ENCODE measurements at regions not wholly inside any gene's neighbourhood (a gene's known extent, or its start where the extent isn't known, plus 50 kb on each side); places are given as distances from the start of the nearest gene placed in this dataset.
"Not testable (repeated sequence)": the region's sequence is repeated elsewhere in the genome, so short reads cannot be mapped to it uniquely, and the experiment has no call there.

DNA sequence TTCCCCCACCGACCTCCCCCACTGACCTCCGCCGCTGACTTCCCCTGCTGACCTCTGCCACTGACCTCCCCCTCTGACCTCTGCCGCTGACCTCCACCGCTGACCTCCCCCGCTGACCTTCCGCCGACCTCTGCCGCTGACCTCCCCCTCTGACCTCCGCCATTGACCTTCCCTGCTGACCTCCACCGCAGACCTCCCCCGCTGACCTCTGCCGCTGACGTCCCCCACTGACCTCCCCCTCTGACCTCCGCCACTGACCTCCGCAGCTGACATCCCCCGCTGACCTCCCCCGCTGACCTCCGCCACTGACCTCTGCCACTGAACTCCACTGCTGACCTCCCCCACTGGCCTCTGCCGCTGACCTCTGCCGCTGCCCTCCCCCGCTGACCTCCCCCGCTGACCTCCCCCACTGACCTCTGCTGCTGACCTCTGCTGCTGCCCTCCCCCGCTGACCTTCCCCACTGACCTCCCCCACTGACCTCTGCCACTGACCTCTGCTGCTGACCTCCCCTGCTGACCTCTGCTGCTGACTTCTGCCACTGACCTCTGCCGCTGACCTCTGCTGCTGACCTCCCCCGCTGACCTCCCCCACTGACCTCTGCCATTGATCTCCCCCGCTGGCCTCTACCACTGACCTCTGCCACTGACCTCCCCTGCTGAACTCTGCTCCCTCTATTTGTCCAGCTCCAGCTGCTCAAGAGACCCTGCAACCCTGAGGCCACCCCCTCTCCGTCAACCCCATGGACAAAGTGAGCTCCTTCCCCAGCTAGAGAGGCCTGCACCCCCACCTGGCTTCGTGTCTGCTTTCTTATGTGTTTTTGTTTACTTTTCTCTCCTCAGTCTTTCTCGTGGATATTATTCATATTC is 91.4 kb upstream of the AFDN start:
- DNase-seq, result no peak

DNA sequence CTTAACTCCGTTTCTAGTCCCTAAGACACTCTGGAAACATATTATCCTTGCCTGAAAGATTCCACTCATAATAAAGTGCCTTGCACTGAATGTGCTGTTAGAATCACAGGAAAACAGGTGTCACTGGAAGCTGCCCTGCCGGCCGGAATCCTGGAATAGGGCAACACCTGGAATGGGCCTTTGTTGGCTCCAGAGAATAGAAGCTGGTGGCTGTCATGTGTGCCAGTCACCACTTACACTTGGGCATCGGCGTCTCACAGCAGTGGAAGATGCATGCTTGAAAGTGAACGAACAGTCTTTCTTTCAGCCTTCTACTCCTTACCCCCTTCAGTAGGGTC is 90.8 kb upstream of the AFDN start:
- no peak for DNase-seq

GRCh38 chr6:167736486-167737204 is 90.1 kb upstream of the AFDN start:
- DNase-seq, result no peak

DNA sequence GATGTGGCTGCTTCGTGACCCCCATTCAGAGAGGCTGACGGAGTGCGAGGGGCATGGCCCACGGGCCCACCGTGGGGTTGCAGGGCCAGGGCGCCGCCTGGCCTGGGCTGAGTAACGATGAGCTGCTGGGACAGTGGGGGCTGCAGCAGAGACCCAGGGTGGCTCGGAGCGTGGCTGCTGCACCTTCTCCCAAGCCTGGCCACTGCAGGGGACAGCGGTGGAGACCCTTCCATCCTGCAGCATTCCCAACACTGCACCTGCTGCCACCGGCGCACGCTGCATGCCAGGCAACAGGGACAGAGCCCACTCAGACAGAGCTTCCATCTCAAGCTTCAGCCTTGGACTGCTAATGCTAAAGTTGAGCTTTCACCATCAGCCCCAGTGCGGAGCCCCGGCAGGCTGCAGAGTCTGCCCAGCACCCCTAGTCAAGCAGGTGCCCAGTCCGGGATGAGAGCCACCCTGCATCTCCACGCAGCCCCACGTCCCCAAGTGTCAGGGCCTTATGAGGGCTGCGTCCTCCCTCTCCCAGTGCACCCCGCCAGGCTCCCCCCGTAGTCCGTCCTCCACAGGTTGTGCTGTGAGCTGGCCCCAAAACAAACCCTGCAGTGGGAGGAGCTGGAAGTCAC is 89.4 kb upstream of the AFDN start:
- no peak for DNase-seq

GRCh38 chr6:167738386-167738785 is 88.3 kb upstream of the AFDN start:
- no peak for DNase-seq

- DNase-seq, result no peak
Measured at GRCh38 chr6:167739721-167740475, 86.8 kb upstream of the AFDN start.

GRCh38 chr6:167742719-167743303 is 83.9 kb upstream of the AFDN start:
- no peak for DNase-seq

DNA sequence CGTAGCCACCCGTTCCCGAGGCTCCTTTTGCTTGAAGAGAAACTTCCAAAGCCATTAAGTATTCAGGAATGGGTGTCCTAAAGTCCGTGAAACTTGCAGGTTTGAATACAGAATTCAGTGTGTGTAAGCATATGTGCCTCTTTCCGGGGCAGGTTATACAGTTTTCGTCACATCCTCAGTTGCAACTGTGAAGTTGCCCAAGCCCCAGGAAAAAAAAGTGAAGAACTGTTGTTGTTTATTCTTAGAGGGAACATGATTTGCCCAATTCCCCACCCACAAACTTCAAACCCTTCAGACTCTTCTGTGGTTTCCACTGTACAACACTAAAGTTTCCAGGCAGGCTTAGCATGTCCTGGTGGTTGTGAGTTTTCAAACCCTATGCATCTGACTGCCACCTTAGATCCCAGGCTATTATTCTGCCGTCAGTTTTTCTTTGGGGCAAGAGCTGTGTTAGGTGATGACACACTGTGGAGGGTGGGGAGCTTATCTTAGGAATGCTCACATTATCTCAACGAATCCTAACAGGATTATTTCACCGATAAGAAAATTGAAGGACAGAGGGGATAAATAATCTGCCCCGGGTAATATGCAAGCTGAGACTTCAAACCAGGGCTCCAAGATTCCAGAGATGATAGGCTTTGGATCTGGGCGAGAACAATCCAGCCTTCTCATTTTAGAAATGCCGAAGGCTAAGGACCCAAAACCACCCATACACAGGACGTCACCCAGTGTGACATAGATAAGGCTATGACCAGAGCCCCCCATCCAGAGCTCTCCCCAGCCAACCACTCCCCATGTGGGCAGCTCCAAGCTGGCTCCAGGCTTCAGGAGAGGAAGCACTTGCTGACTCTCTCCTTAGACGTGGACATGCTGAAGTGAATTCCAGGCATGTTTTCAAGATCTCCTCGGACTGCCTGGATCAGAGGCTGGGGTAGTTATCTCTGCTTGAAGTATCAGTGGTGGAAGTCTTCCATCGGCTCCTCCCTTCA is 81.7 kb upstream of the AFDN start:
- no peak for DNase-seq

- no peak for DNase-seq
Measured at GRCh38 chr6:167745670-167746389, 80.9 kb upstream of the AFDN start.

- no peak for DNase-seq
Measured at GRCh38 chr6:167746390-167746907, 80.3 kb upstream of the AFDN start.

- no peak for DNase-seq
Measured at GRCh38 chr6:167746975-167747374, 79.7 kb upstream of the AFDN start.

- DNase-seq, result no peak
Measured at GRCh38 chr6:167747645-167748044, 79.1 kb upstream of the AFDN start.

GRCh38 chr6:167748046-167748445 is 78.7 kb upstream of the AFDN start:
- no peak for DNase-seq

GRCh38 chr6:167748458-167749379 is 78.0 kb upstream of the AFDN start:
- no peak for DNase-seq

DNA sequence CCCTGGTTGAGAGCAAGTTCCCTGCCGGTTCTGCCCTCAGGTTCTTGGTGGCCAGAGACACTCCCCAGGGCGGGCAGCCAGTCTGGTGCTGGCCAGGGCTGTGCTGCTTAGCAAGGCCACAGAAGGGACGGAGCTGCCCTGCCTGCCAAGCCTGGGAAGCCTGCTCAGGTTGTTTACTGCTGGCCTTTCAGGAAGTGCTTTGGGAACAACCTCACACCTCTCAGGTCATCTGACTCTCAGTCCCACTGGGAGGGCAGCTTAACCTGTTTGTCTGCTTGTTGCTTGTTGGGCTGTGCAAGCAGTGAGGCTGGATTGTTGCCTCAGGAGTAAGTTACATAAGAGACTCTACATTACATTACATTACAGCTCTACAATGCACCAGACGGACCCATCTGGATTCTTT is 75.8 kb upstream of the AFDN start:
- peak; percentile 76 for DNase-seq

- DNase-seq, result no peak
Measured at GRCh38 chr6:167751579-167752115, 75.1 kb upstream of the AFDN start.

GRCh38 chr6:167753281-167753680 is 73.4 kb upstream of the AFDN start:
- DNase-seq, result not testable (repeated sequence)

- DNase-seq, result no peak
Measured at GRCh38 chr6:167754691-167755090, 72.0 kb upstream of the AFDN start.
